ENCODE measurements at regions not wholly inside any gene's neighbourhood (a gene's known extent, or its start where the extent isn't known, plus 50 kb on each side); places are given as distances from the start of the nearest gene placed in this dataset.

- TF ChIP-seq CTCF (IDR thresholded peaks at IDR 0.05) (no peak), POLR2A (IDR thresholded peaks at IDR 0.05) (no peak)
These were observed 91.0 kb upstream of the ATP1B1 start for GRCh38 chr1:169015464-169015863.
